ENCODE measurements at regions not wholly inside any gene's neighbourhood (a gene's known extent, or its start where the extent isn't known, plus 50 kb on each side); places are given as distances from the start of the nearest gene placed in this dataset.

- no peak for DNase-seq
Observed at GRCh38 chr13:111912453-111912866, 154.5 kb upstream of the SOX1 start.

GRCh38 chr13:111912991-111913760, 153.8 kb upstream of the SOX1 start:
- DNase-seq: no peak

- no peak for DNase-seq
Observed at GRCh38 chr13:111913761-111914140, 153.2 kb upstream of the SOX1 start.

- no peak for DNase-seq
Observed at GRCh38 chr13:111914241-111915103, 152.5 kb upstream of the SOX1 start.

GRCh38 chr13:111915104-111915551, 151.8 kb upstream of the SOX1 start:
- no peak for DNase-seq

- no peak for DNase-seq
Observed at GRCh38 chr13:111916201-111916600, 150.7 kb upstream of the SOX1 start.

GRCh38 chr13:111917086-111917485, 149.9 kb upstream of the SOX1 start:
- DNase-seq: no peak

GRCh38 chr13:111917901-111918300, 149.0 kb upstream of the SOX1 start:
- DNase-seq: no peak

GRCh38 chr13:111919286-111919685, 147.7 kb upstream of the SOX1 start:
- DNase-seq: no peak

- no peak for DNase-seq
Observed at GRCh38 chr13:111919849-111920248, 147.1 kb upstream of the SOX1 start.

- DNase-seq: no peak
Observed at GRCh38 chr13:111920306-111920931, 146.5 kb upstream of the SOX1 start.

- no peak for DNase-seq
Observed at GRCh38 chr13:111920932-111921705, 145.8 kb upstream of the SOX1 start.

GRCh38 chr13:111922086-111922485, 144.9 kb upstream of the SOX1 start:
- DNase-seq: no peak

GRCh38 chr13:111923439-111923838, 143.5 kb upstream of the SOX1 start:
- DNase-seq: no peak

- DNase-seq: no peak
Observed at GRCh38 chr13:111923991-111924677, 142.8 kb upstream of the SOX1 start.

GRCh38 chr13:111924678-111925075, 142.3 kb upstream of the SOX1 start:
- DNase-seq: no peak

- no peak for DNase-seq
Observed at GRCh38 chr13:111925146-111925875, 141.6 kb upstream of the SOX1 start.

GRCh38 chr13:111926501-111927180, 140.3 kb upstream of the SOX1 start:
- DNase-seq: no peak

GRCh38 chr13:111927181-111927540, 139.8 kb upstream of the SOX1 start:
- DNase-seq: no peak

- DNase-seq: no peak
Observed at GRCh38 chr13:111929036-111929616, 137.8 kb upstream of the SOX1 start.
